GM21619 (cell line): ENCODE measurements at regions not wholly inside any gene's neighbourhood (a gene's known extent, or its start where the extent isn't known, plus 50 kb on each side); places are given as distances from the start of the nearest gene placed in this dataset.

ENCODE experiments used
- ATAC-seq: cut with Tn5 transposase; IDR thresholded peaks from one replicate; pipeline ENCODE4 v1.9.1; 2021; ENCODE audit not compliant: unreplicated experiment

GRCh38 chr6:10305790-10306415 is 109.0 kb downstream of the TFAP2A start:
- no peak for ATAC-seq

- ATAC-seq: no peak
Observed at GRCh38 chr6:10303608-10304506, 111.0 kb downstream of the TFAP2A start.

GRCh38 chr6:10302566-10303235 is 112.2 kb downstream of the TFAP2A start:
- ATAC-seq: no peak

GRCh38 chr6:10300071-10300470 is 114.8 kb downstream of the TFAP2A start:
- peak; percentile 58 for ATAC-seq

GRCh38 chr6:10297832-10298231 is 117.0 kb downstream of the TFAP2A start:
- ATAC-seq: no peak

- no peak for ATAC-seq
Observed at GRCh38 chr6:10278746-10279145, 136.1 kb downstream of the TFAP2A start.

- no peak for ATAC-seq
Observed at GRCh38 chr6:10276660-10277287, 138.1 kb downstream of the TFAP2A start.

- ATAC-seq: no peak
Observed at GRCh38 chr6:10276106-10276505, 138.8 kb downstream of the TFAP2A start.

- no peak for ATAC-seq
Observed at GRCh38 chr6:10272591-10272990, 142.3 kb downstream of the TFAP2A start.

- no peak for ATAC-seq
Observed at GRCh38 chr6:10271982-10272381, 142.9 kb downstream of the TFAP2A start.

- ATAC-seq: peak; percentile 66
Observed at GRCh38 chr6:10269814-10270472, 144.9 kb downstream of the TFAP2A start.

- ATAC-seq: no peak
Observed at GRCh38 chr6:10268611-10269310, 146.1 kb downstream of the TFAP2A start.

- ATAC-seq: no peak
Observed at GRCh38 chr6:10268111-10268510, 146.8 kb downstream of the TFAP2A start.

- ATAC-seq: no peak
Observed at GRCh38 chr6:10266462-10266861, 148.4 kb downstream of the TFAP2A start.

- no peak for ATAC-seq
Observed at GRCh38 chr6:10266061-10266460, 148.8 kb downstream of the TFAP2A start.

GRCh38 chr6:10262505-10262904 is 152.4 kb downstream of the TFAP2A start:
- no peak for ATAC-seq

GRCh38 chr6:10259671-10260070 is 155.2 kb downstream of the TFAP2A start:
- no peak for ATAC-seq

GRCh38 chr6:10258341-10258740 is 156.5 kb downstream of the TFAP2A start:
- no peak for ATAC-seq

- no peak for ATAC-seq
Observed at GRCh38 chr6:10256113-10256690, 158.7 kb downstream of the TFAP2A start.
